Stimulated activated CD8-positive, alpha-beta memory T cell treated with anti-CD3 and anti-CD28 coated beads, Interleukin-7, amount 100 ng/mL, for 4 hours (primary cell): ENCODE measurements at regions not wholly inside any gene's neighbourhood (a gene's known extent, or its start where the extent isn't known, plus 50 kb on each side); places are given as distances from the start of the nearest gene placed in this dataset.
"Not testable (repeated sequence)": the region's sequence is repeated elsewhere in the genome, so short reads cannot be mapped to it uniquely, and the experiment has no call there.

ENCODE experiments used
- DNase-seq, 2 donors: peaks; one replicate each; pipeline ENCODE4 v3.0.0-alpha.2; 2020; ENCODE audit warnings: low read depth in 2 of 2

GRCh38 chr3:112736805-112737566 lies 96.0 kb upstream of the CCDC80 start:
- DNase-seq, result no peak

- no peak for DNase-seq
These were observed 95.4 kb upstream of the CCDC80 start for GRCh38 chr3:112736386-112736785.

- DNase-seq, result no peak
These were observed 95.0 kb upstream of the CCDC80 start for GRCh38 chr3:112735926-112736325.

- peak; percentile 25 to 32 for DNase-seq
These were observed 93.9 kb upstream of the CCDC80 start for GRCh38 chr3:112734736-112735350.

GRCh38 chr3:112734171-112734570 lies 93.2 kb upstream of the CCDC80 start:
- DNase-seq, result no peak

DNA sequence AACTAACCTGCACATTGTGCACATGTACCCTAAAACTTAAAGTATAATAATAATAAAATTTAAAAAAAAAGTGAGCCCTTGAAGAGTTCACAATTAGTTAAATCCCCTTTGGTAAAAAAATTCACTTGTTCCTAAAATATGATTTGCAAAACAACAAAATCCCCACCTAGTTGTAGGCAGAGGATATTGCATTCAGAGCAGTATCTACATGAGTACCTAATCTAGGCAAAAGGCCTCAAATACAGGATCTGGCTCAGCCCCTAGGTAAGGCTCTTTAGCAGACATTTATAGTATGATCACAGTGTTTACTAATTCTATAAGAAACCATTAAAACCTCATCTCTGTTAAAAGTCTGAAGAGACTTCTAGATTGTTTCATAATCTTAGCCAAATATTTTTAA lies 89.3 kb upstream of the CCDC80 start:
- DNase-seq, result no peak

DNA sequence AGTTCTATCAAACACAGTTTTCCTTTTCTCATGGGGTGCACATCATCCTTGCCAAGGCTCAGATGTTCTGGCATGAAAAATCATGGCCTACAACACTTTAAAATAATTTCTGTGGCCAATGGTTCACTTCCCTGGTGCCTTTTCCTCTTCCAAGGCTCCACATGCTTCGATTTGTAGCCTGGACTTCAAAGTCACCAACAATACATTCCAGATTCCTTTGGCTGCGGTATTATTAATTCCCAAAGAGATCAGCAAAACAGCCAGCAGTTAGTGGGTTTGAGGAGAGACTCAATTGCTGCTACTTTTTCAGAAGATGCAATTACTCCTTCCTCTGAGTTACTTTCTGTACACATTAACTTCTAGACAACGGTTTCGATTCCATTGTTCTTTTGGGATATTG lies 80.3 kb upstream of the CCDC80 start:
- DNase-seq, result no peak

DNA sequence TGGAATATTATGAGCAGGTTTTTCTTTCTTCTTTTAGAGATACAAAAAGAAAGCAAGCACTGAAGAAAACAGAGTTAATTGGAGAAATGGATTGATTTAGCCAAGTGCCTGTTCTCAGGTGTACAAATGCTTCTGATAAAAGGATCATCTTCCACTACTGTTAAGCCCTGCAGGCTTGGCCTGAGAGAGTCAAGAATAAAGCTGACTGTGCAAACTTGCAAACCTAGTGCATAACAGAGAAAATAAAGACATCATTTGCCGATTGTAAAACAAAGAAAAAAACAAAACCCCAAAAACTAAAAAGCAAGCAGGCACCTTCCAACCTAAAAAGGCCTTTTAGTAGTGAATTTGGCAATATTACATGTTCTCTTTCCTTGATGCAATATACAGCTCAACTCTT lies 78.0 kb upstream of the CCDC80 start:
- DNase-seq, result no peak

GRCh38 chr3:112718516-112718915 lies 77.6 kb upstream of the CCDC80 start:
- no peak for DNase-seq

DNA sequence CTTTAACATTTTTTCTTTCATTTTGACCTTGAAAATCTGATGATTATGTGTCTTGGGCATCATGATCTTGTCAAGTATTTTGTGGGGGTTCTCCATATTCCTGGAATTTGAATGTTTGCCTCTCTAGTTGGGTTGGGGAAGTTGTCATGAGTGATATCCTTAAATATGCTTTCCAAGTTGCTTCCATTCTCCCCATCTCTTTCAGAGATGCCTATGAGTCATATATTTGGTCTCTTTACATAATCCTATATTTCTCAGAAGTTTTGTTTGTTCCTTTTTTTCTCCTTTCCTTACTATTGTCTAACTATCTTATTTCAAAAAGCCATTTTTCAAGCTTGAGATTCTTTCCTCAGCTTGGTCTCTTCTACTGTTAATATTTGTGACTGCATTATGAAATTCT lies 69.0 kb upstream of the CCDC80 start:
- no peak for DNase-seq

GRCh38 chr3:112699436-112699978 lies 58.6 kb upstream of the CCDC80 start:
- DNase-seq, result no peak

- DNase-seq, result not testable (repeated sequence)
These were observed 57.5 kb upstream of the CCDC80 start for GRCh38 chr3:112698442-112698841.

DNA sequence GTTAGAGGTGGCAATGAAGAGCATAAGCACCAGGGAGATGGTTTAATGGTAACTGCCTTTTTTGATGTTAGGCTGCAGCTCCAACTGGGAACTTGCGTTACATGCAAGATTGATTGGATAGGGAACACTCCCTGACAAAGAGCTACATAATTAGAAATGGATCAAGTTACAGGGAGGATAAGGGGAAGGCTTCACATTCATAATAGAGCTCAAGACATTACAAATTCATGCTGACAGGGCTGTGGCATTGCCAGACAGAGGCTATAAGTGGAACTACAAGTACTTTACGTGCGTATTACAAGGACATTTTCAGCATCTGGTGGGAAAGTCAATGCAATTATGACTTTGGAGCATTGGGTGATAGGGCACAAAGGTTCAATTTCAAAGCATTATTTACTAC lies 55.3 kb upstream of the CCDC80 start:
- DNase-seq, result not testable (repeated sequence)

GRCh38 chr3:112695377-112696108 lies 54.6 kb upstream of the CCDC80 start:
- not testable (repeated sequence) for DNase-seq

- not testable (repeated sequence) for DNase-seq
These were observed 54.0 kb upstream of the CCDC80 start for GRCh38 chr3:112694906-112695305.

DNA sequence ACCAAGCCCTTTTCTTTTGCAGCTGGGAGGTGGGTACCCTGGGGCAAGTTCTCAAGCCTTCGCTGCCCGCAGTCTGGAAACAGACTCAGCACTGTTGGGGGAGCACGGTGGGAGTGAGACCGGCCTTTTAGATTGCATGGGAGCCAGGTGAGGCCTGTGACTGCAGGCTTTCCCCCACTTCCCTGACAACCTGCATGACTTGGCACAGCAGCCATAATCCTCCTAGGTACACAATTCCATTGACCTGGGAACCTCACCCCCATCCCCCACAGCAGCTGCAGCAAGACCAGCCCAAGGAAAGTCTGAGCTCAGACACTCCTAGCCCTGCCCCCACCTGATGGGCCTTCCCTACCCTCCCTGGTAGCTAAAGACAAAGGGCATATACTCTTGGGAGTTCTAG lies 52.2 kb upstream of the CCDC80 start:
- DNase-seq, result no peak
